K562 (cell line): ENCODE measurements at regions not wholly inside any gene's neighbourhood (a gene's known extent, or its start where the extent isn't known, plus 50 kb on each side); places are given as distances from the start of the nearest gene placed in this dataset.

ENCODE experiments used
- EGR1 ChIP-seq: fragments of 450-650 bp; conservative IDR thresholded peaks from 2 replicates; pipeline ENCODE4 v1.6.1; 2017; ENCODE audit warnings: mild to moderate bottlenecking
- ESRRA ChIP-seq: fragments of 450-650 bp; IDR thresholded peaks from 2 replicates; pipeline ENCODE4 v1.6.1; 2014; ENCODE audit warnings: low read depth, mild to moderate bottlenecking, moderate library complexity, borderline replicate concordance
- FOSL1 ChIP-seq: fragments of 200-800 bp; sonication (Bioruptor generic); conservative IDR thresholded peaks from 2 replicates; pipeline ENCODE4 v1.6.1; 2016; ENCODE audit warnings: missing genetic modification characterization, missing compliant biosample characterization
- L3MBTL2 ChIP-seq: fragments of 450-650 bp; IDR thresholded peaks from 2 replicates; pipeline ENCODE4 v1.6.1; 2016; ENCODE audit warnings: mild to moderate bottlenecking, moderate library complexity
- NRF1 ChIP-seq, 2 experiments: fragments of 450-650 bp; IDR thresholded peaks in 1 of 2; conservative IDR thresholded peaks in 1 of 2; 2 replicates each; pipeline ENCODE4 v1.6.1; 2014; ENCODE audit warnings: mild to moderate bottlenecking in 2 of 2
- POLR2AphosphoS5 ChIP-seq: IDR thresholded peaks from 2 replicates; pipeline ENCODE4 v1.6.1; 2011; ENCODE audit warnings: mild to moderate bottlenecking, low read depth, low read length, moderate library complexity; ENCODE audit not compliant: control insufficient read depth, insufficient read depth
- REST ChIP-seq, 2 experiments: fragments of 450-650 bp; formaldehyde crosslinking in 1 of 2; IDR thresholded peaks; 2 replicates each; pipeline versions ENCODE4 v1.4.0 to v1.6.1; 2014 to 2020; ENCODE audit warnings: mild to moderate bottlenecking in 2 of 2, borderline replicate concordance in 1 of 2, low read depth in 1 of 2
- RFX5 ChIP-seq: IDR thresholded peaks from 2 replicates; pipeline ENCODE4 v1.6.1; 2011; ENCODE audit warnings: low read depth, mild to moderate bottlenecking, improper control_type of control experiment, low read length
- SIRT6 ChIP-seq: IDR thresholded peaks from one replicate; pipeline ENCODE4 v1.6.1; 2012; ENCODE audit warnings: low read depth, mild to moderate bottlenecking, control low read depth, inconsistent platforms, low read length, moderate library complexity
- ZNF124 ChIP-seq: sonication (generic); formaldehyde crosslinking; IDR thresholded peaks from 2 replicates; pipeline ENCODE4 v1.8.1; 2022; ENCODE audit warnings: missing genetic modification reagents
- ZNF174 ChIP-seq: fragments of 250-450 bp; sonication (Bioruptor Pico); IDR thresholded peaks from 2 replicates; pipeline ENCODE4 v1.4.0; 2020; ENCODE audit warnings: mild to moderate bottlenecking
- ZNF184 ChIP-seq: sonication (generic); formaldehyde crosslinking; IDR thresholded peaks from 2 replicates; pipeline ENCODE4 v1.5.0; 2020; ENCODE audit warnings: missing genetic modification reagents
- TF ChIP-seq, protein P1 (sequence below), 3 experiments: IDR thresholded peaks in 2 of 3; conservative IDR thresholded peaks in 1 of 3; 2 replicates each; pipeline ENCODE4 v1.5.1; 2011 to 2012; ENCODE audit warnings: low read length in 3 of 3, mild to moderate bottlenecking in 3 of 3, control low read depth in 2 of 3, improper control_type of control experiment in 1 of 3, inconsistent platforms in 1 of 3, low read depth in 1 of 3, mixed read lengths in 1 of 3, moderate library complexity in 1 of 3; ENCODE audit not compliant: insufficient read depth in 2 of 3
- TF ChIP-seq, protein P2 (sequence below): IDR thresholded peaks from 2 replicates; pipeline ENCODE4 v1.6.1; 2016; ENCODE audit warnings: missing genetic modification characterization, missing compliant biosample characterization

DNA sequence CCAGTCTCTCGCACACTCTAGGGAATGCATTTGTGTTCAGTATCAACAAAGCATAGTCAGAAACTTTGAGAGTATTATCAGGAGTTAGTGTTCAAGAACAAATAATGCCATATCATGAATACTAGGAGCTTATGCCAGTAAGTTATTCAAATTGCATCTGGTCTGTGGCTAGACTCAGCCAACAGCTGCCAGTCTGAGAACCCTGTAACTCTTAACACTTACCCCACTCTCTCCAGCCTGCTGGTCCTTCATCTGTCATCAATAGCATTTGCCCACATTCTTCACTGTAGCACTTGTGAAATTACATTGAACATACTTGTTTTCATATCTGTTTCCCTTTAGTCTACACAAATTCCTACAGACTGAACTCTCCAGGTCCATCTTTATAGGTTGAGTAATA, 1157.5 kb upstream of the RAG2 start:
- TF ChIP-seq ESRRA (no peak), RFX5 (no peak), ZNF174 (CRISPR knock-in tag) (no peak), REST (IDR thresholded peaks at IDR 0.05; ENCODE audit: borderline replicate concordance) (no peak), REST (CRISPR knock-in tag; IDR thresholded peaks at IDR 0.05; ENCODE audit: low read depth) (no peak), ZNF124 (no peak), ZNF184 (CRISPR knock-in tag) (no peak), L3MBTL2 (no peak), POLR2AphosphoS5 (no peak), FOSL1 (tag) (no peak), SIRT6 (no peak), EGR1 (no peak), NRF1 (conservative IDR thresholded peaks at IDR 0.05 in 1 of 2, IDR thresholded peaks at IDR 0.05 in 1 of 2) (no peak)
- TF ChIP-seq, protein P1, sequence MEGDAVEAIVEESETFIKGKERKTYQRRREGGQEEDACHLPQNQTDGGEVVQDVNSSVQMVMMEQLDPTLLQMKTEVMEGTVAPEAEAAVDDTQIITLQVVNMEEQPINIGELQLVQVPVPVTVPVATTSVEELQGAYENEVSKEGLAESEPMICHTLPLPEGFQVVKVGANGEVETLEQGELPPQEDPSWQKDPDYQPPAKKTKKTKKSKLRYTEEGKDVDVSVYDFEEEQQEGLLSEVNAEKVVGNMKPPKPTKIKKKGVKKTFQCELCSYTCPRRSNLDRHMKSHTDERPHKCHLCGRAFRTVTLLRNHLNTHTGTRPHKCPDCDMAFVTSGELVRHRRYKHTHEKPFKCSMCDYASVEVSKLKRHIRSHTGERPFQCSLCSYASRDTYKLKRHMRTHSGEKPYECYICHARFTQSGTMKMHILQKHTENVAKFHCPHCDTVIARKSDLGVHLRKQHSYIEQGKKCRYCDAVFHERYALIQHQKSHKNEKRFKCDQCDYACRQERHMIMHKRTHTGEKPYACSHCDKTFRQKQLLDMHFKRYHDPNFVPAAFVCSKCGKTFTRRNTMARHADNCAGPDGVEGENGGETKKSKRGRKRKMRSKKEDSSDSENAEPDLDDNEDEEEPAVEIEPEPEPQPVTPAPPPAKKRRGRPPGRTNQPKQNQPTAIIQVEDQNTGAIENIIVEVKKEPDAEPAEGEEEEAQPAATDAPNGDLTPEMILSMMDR (IDR thresholded peaks at IDR 0.05 in 2 of 3, conservative IDR thresholded peaks at IDR 0.05 in 1 of 3; ENCODE audit: insufficient read depth in 2 of 3, low read depth in 1 of 3, low read length in 3 of 3) = no peak
- TF ChIP-seq, protein P2, sequence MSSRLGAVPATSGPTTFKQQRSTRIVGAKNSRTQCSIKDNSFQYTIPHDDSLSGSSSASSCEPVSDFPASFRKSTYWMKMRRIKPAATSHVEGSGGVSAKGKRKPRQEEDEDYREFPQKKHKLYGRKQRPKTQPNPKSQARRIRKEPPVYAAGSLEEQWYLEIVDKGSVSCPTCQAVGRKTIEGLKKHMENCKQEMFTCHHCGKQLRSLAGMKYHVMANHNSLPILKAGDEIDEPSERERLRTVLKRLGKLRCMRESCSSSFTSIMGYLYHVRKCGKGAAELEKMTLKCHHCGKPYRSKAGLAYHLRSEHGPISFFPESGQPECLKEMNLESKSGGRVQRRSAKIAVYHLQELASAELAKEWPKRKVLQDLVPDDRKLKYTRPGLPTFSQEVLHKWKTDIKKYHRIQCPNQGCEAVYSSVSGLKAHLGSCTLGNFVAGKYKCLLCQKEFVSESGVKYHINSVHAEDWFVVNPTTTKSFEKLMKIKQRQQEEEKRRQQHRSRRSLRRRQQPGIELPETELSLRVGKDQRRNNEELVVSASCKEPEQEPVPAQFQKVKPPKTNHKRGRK = no peak
